Lower leg skin (tissue), 4 donors: ENCODE measurements at regions not wholly inside any gene's neighbourhood (a gene's known extent, or its start where the extent isn't known, plus 50 kb on each side); places are given as distances from the start of the nearest gene placed in this dataset.

Source experiments
- DNase-seq, 2 donors: peaks; one replicate each; pipeline ENCODE4 v3.0.0-alpha.2; 2019; ENCODE audit warnings: low spot score in 2 of 2
- H3K4me3 ChIP-seq: fragments of 200-600 bp; sonication (generic); 2 replicates; pipeline ENCODE4 v1.5.1; 2017; ENCODE audit warnings: mild to moderate bottlenecking, low read depth; ENCODE audit not compliant: poor library complexity, severe bottlenecking
- CTCF ChIP-seq, 3 donors: fragments of 450-650 bp; IDR thresholded peaks; one replicate each; pipeline ENCODE4 v1.5.1; 2016; ENCODE audit warnings: antibody characterized with exemption in 3 of 3, mild to moderate bottlenecking in 3 of 3, moderate library complexity in 2 of 3
- POLR2A ChIP-seq, 2 donors: fragments of 450-650 bp; IDR thresholded peaks; one replicate each; pipeline ENCODE4 v1.6.1; 2016 to 2017; ENCODE audit warnings: antibody characterized with exemption in 2 of 2, mild to moderate bottlenecking in 1 of 2, moderate library complexity in 1 of 2
- WGBS, 2 donors: methylation state at CpG; one replicate each; pipeline ENCODE4 v1.1.5; 2018; 5-methylcytosine and 5-hydroxymethylcytosine counted together
- intact Hi-C: fragments of 100-400 bp; cut with DNase I; formaldehyde crosslinking; loops from one replicate; pipeline ENCODE4 v1.15.0; 2023; ENCODE audit warnings: low total_unique reads

DNA sequence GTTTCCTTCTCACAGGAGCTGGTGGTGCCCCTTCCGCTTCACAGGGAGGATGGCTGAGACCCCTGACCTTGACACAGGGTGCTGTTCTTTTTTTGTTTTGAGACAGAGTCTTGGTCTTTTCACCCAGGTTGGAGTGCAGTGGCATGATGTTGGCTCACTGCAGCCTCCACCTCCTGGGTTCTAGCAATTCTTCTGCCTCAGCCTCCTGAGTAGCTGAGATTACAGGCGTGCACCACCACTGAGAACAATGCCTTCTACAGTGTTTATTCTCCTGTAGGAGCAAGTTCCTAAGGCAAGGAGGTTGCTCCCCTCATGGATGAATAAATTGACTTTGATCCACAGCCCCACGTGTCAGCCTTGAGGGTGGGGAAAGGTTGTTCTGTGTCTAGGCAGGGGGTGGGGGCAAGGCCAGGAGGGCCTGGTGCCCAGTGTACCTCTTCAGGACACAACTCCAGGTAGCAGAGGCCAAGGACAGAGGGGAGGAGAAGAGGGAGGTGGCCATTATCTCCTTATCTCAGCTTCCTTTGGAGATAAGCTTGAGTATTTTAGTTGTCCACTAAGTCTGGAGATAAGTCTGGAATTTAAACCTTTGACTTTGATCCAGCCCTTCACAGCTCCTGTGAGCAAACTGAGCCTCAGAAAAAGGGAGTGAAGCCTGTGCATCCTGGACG lies 159.4 kb downstream of the SEC14L1 start:
- no peak overlapping the region for H3K4me3 ChIP-seq
- no peak for DNase-seq
- TF ChIP-seq POLR2A (IDR thresholded peaks at IDR 0.05) (no peak), CTCF (IDR thresholded peaks at IDR 0.05) (no peak)
- intact Hi-C loops: no loop called here
- 90 to 92% methylated on average over 4 of the region's 4 CpGs for WGBS, 2 donors

GRCh38 chr17:77301694-77302266 lies 161.0 kb downstream of the SEC14L1 start:
- 60 to 67% methylated on average over 8 of the region's 8 CpGs for WGBS, 2 donors
- intact Hi-C loops: no loop called here
- TF ChIP-seq CTCF (IDR thresholded peaks at IDR 0.05): no peak
- TF ChIP-seq POLR2A (IDR thresholded peaks at IDR 0.05): no peak

GRCh38 chr17:77302682-77303081 lies 161.9 kb downstream of the SEC14L1 start:
- WGBS, 2 donors: 98 to 99% methylated on average over 8 of the region's 8 CpGs
- TF ChIP-seq CTCF (IDR thresholded peaks at IDR 0.05) (no peak), POLR2A (IDR thresholded peaks at IDR 0.05) (no peak)
- no peak overlapping the region for H3K4me3 ChIP-seq
- no peak for DNase-seq
- intact Hi-C loops: no loop called here

More at GRCh38 chr17:77301694-77302266, 161.0 kb downstream of the SEC14L1 start:
- no peak for DNase-seq
- no peak overlapping the region for H3K4me3 ChIP-seq

- no peak for TF ChIP-seq CTCF (IDR thresholded peaks at IDR 0.05)
- TF ChIP-seq POLR2A (IDR thresholded peaks at IDR 0.05): no peak
- DNase-seq: no peak
- intact Hi-C loops: no loop called here
- no peak overlapping the region for H3K4me3 ChIP-seq
- 80 to 82% methylated on average over 6 of the region's 6 CpGs for WGBS, 2 donors
These were observed 162.9 kb downstream of the SEC14L1 start for GRCh38 chr17:77303620-77304019.

GRCh38 chr17:77304051-77304745 lies 163.4 kb downstream of the SEC14L1 start:
- 67 to 71% methylated on average over 17 of the region's 17 CpGs for WGBS, 2 donors
- intact Hi-C loops: no loop called here
- DNase-seq: no peak
- TF ChIP-seq POLR2A (IDR thresholded peaks at IDR 0.05) (no peak), CTCF (IDR thresholded peaks at IDR 0.05) (no peak)
- H3K4me3 ChIP-seq: no peak overlapping the region
